CD4-positive, alpha-beta T cell treated with Interleukin-12 subunit alpha and Interleukin-12 subunit beta, for 1 hour (primary cell): ENCODE measurements at regions not wholly inside any gene's neighbourhood (a gene's known extent, or its start where the extent isn't known, plus 50 kb on each side); places are given as distances from the start of the nearest gene placed in this dataset.

Experiments used
- DNase-seq: peaks from one replicate; pipeline ENCODE4 v3.0.0-alpha.2; 2020

GRCh38 chr9:126127591-126127990 lies 199.0 kb upstream of the MVB12B start:
- no peak for DNase-seq

- DNase-seq: no peak
Observed at GRCh38 chr9:126128494-126129142, 198.0 kb upstream of the MVB12B start.

GRCh38 chr9:126131066-126132010 lies 195.3 kb upstream of the MVB12B start:
- no peak for DNase-seq

GRCh38 chr9:126132746-126133145 lies 193.9 kb upstream of the MVB12B start:
- no peak for DNase-seq

- DNase-seq: no peak
Observed at GRCh38 chr9:126144196-126144595, 182.4 kb upstream of the MVB12B start.

GRCh38 chr9:126144603-126145456 lies 181.8 kb upstream of the MVB12B start:
- DNase-seq: no peak

GRCh38 chr9:126145887-126146253 lies 180.8 kb upstream of the MVB12B start:
- no peak for DNase-seq

GRCh38 chr9:126146254-126147145 lies 180.1 kb upstream of the MVB12B start:
- peak; percentile 3 for DNase-seq

GRCh38 chr9:126147186-126147935 lies 179.3 kb upstream of the MVB12B start:
- DNase-seq: no peak

GRCh38 chr9:126147936-126148870 lies 178.4 kb upstream of the MVB12B start:
- no peak for DNase-seq

GRCh38 chr9:126148994-126149393 lies 177.6 kb upstream of the MVB12B start:
- DNase-seq: no peak

GRCh38 chr9:126149661-126150060 lies 177.0 kb upstream of the MVB12B start:
- no peak for DNase-seq

GRCh38 chr9:126150411-126151030 lies 176.1 kb upstream of the MVB12B start:
- no peak for DNase-seq

- DNase-seq: no peak
Observed at GRCh38 chr9:126151031-126151685, 175.5 kb upstream of the MVB12B start.

- DNase-seq: no peak
Observed at GRCh38 chr9:126151686-126152134, 174.9 kb upstream of the MVB12B start.

- DNase-seq: no peak
Observed at GRCh38 chr9:126152622-126153362, 173.8 kb upstream of the MVB12B start.

- no peak for DNase-seq
Observed at GRCh38 chr9:126153382-126153781, 173.2 kb upstream of the MVB12B start.

GRCh38 chr9:126154182-126154827 lies 172.3 kb upstream of the MVB12B start:
- no peak for DNase-seq
